ENCODE measurements at regions not wholly inside any gene's neighbourhood (a gene's known extent, or its start where the extent isn't known, plus 50 kb on each side); places are given as distances from the start of the nearest gene placed in this dataset.

GRCh38 chr12:39003541-39004155, 98.3 kb upstream of the CPNE8 start:
- H3K4me3 ChIP-seq, result no peak overlapping the region
- 75 to 88% methylated on average over 3 of the region's 3 CpGs for WGBS, 2 donors
- no peak for DNase-seq

GRCh38 chr12:39000370-39000769, 95.0 kb upstream of the CPNE8 start:
- Histone ChIP-seq H3K36me3 (no peaks in the 10 kb centered on the region), H3K4me3 (no peak overlapping the region), H3K4me1 (no peaks in the 10 kb centered on the region), H3K9me3 (no peaks in the 10 kb centered on the region), H3K27ac (no peak overlapping the region), H3K27me3 (no peaks in the 10 kb centered on the region)
- TF ChIP-seq EP300 (IDR thresholded peaks at IDR 0.05) (no peak), POLR2A (IDR thresholded peaks at IDR 0.05) (no peak), CTCF (IDR thresholded peaks at IDR 0.05) (no peak), POLR2AphosphoS5 (IDR thresholded peaks at IDR 0.05) (no peak)
- WGBS, 2 donors, result 83 to 84% methylated on average over 3 of the region's 3 CpGs
- DNase-seq, result no peak
- ATAC-seq (ENCODE audit: low FRiP score in 2 of 2), result no peak

More at GRCh38 chr12:39003541-39004155, 98.3 kb upstream of the CPNE8 start:
- H3K27ac ChIP-seq, result no peak overlapping the region
- no peaks in the 10 kb centered on the region for H3K36me3 ChIP-seq
- H3K4me1 ChIP-seq, result no peaks in the 10 kb centered on the region
- H3K27me3 ChIP-seq, result no peaks in the 10 kb centered on the region
- no peaks in the 10 kb centered on the region for H3K9me3 ChIP-seq
- no peak for ATAC-seq (ENCODE audit: low FRiP score in 2 of 2)
- TF ChIP-seq POLR2A (IDR thresholded peaks at IDR 0.05), result no peak
- no peak for TF ChIP-seq EP300 (IDR thresholded peaks at IDR 0.05)

- ATAC-seq (ENCODE audit: low FRiP score in 2 of 2), result no peak
- WGBS, 2 donors, result 85 to 87% methylated on average over 2 of the region's 2 CpGs
- no peak overlapping the region for H3K4me3 ChIP-seq
Observed at GRCh38 chr12:38998887-38999482, 93.6 kb upstream of the CPNE8 start.

GRCh38 chr12:38995249-38995648, 89.9 kb upstream of the CPNE8 start:
- no peak overlapping the region for H3K27ac ChIP-seq
- TF ChIP-seq EP300 (IDR thresholded peaks at IDR 0.05) (no peak), POLR2A (IDR thresholded peaks at IDR 0.05) (no peak), CTCF (IDR thresholded peaks at IDR 0.05) (no peak), POLR2AphosphoS5 (IDR thresholded peaks at IDR 0.05) (no peak)
- WGBS, 2 donors, result 70 to 78% methylated on average over 3 of the region's 3 CpGs
- no peaks in the 10 kb centered on the region for H3K27me3 ChIP-seq
- H3K4me3 ChIP-seq, result no peak overlapping the region
- H3K9me3 ChIP-seq, result peaks cover 0 to 5% (median 0%) of the 10 kb centered on the region in 4 donors
- DNase-seq, result no peak
- no peak for ATAC-seq (ENCODE audit: low FRiP score in 2 of 2)
- H3K4me1 ChIP-seq, result no peaks in the 10 kb centered on the region
- no peaks in the 10 kb centered on the region for H3K36me3 ChIP-seq

More at GRCh38 chr12:38998887-38999482, 93.6 kb upstream of the CPNE8 start:
- DNase-seq, result no peak
- no peak overlapping the region for H3K27ac ChIP-seq
- H3K4me1 ChIP-seq, result no peaks in the 10 kb centered on the region
- no peaks in the 10 kb centered on the region for H3K36me3 ChIP-seq
- no peaks in the 10 kb centered on the region for H3K9me3 ChIP-seq
- H3K27me3 ChIP-seq, result no peaks in the 10 kb centered on the region
- TF ChIP-seq POLR2AphosphoS5 (IDR thresholded peaks at IDR 0.05) (no peak), POLR2A (IDR thresholded peaks at IDR 0.05) (no peak), EP300 (IDR thresholded peaks at IDR 0.05) (no peak), CTCF (IDR thresholded peaks at IDR 0.05) (no peak)

- H3K27ac ChIP-seq, result no peak overlapping the region
- DNase-seq (no peak), ATAC-seq (ENCODE audit: low FRiP score in 2 of 2) (no peak)
- H3K27me3 ChIP-seq, result no peaks in the 10 kb centered on the region
- no peak for TF ChIP-seq POLR2A (IDR thresholded peaks at IDR 0.05)
- no peak for TF ChIP-seq CTCF (IDR thresholded peaks at IDR 0.05)
- no peak for TF ChIP-seq EP300 (IDR thresholded peaks at IDR 0.05)
- no peaks in the 10 kb centered on the region for H3K4me1 ChIP-seq
- H3K36me3 ChIP-seq, result no peaks in the 10 kb centered on the region
- 93 to 97% methylated on average over 1 of the region's 1 CpG for WGBS, 2 donors
- H3K9me3 ChIP-seq, result peaks cover 0 to 14% (median 11%) of the 10 kb centered on the region in 4 donors
- H3K4me3 ChIP-seq, result no peak overlapping the region
Observed at GRCh38 chr12:38985961-38986360, 80.6 kb upstream of the CPNE8 start.
